Muscle layer of duodenum (tissue), 2 donors: ENCODE measurements at regions not wholly inside any gene's neighbourhood (a gene's known extent, or its start where the extent isn't known, plus 50 kb on each side); places are given as distances from the start of the nearest gene placed in this dataset.

Experiments used
- H3K27ac ChIP-seq: one replicate; pipeline ENCODE4 v1.7.0; 2013; ENCODE audit warnings: mild to moderate bottlenecking, low read length
- H3K27me3 ChIP-seq: one replicate; pipeline ENCODE4 v1.7.0; 2013; ENCODE audit warnings: low read depth, mild to moderate bottlenecking, control low read depth, low read length
- H3K36me3 ChIP-seq, 2 donors: one replicate each; pipeline ENCODE4 v1.7.0; 2013; ENCODE audit warnings: low read length in 2 of 2, control low read depth in 1 of 2, mild to moderate bottlenecking in 1 of 2; ENCODE audit not compliant: insufficient read depth in 2 of 2, control insufficient read depth in 1 of 2
- H3K4me1 ChIP-seq, 2 donors: one replicate each; pipeline ENCODE4 v1.7.0; 2013; ENCODE audit warnings: low read length in 2 of 2, mild to moderate bottlenecking in 2 of 2, control low read depth in 1 of 2, moderate library complexity in 1 of 2; ENCODE audit not compliant: insufficient read depth in 2 of 2, control insufficient read depth in 1 of 2
- H3K4me3 ChIP-seq, 2 donors: one replicate each; pipeline ENCODE4 v1.7.0; 2013; ENCODE audit warnings: low read length in 2 of 2, low read depth in 1 of 2, mild to moderate bottlenecking in 1 of 2
- H3K9me3 ChIP-seq, 2 donors: one replicate each; pipeline ENCODE4 v1.7.0; 2013; ENCODE audit warnings: low read length in 2 of 2, control low read depth in 1 of 2, mild to moderate bottlenecking in 1 of 2; ENCODE audit not compliant: control insufficient read depth in 1 of 2
- donor health status: healthy.

GRCh38 chr16:5647051-5647450, 549.5 kb upstream of the EEF2KMT start:
- Histone ChIP-seq H3K9me3 (no peaks in the 10 kb centered on the region), H3K4me1 (no peaks in the 10 kb centered on the region), H3K27ac (no peak overlapping the region), H3K27me3 (no peaks in the 10 kb centered on the region), H3K4me3 (no peak overlapping the region), H3K36me3 (no peaks in the 10 kb centered on the region)

- H3K27ac ChIP-seq: no peak overlapping the region
Measured at GRCh38 chr16:5643855-5644531, 546.4 kb upstream of the EEF2KMT start.

GRCh38 chr16:5642436-5642835, 544.8 kb upstream of the EEF2KMT start:
- H3K4me3 ChIP-seq: no peak overlapping the region
- H3K36me3 ChIP-seq: no peaks in the 10 kb centered on the region
- H3K27ac ChIP-seq: no peak overlapping the region
- no peaks in the 10 kb centered on the region for H3K4me1 ChIP-seq
- H3K27me3 ChIP-seq: no peaks in the 10 kb centered on the region
- no peaks in the 10 kb centered on the region for H3K9me3 ChIP-seq

More at GRCh38 chr16:5643855-5644531, 546.4 kb upstream of the EEF2KMT start:
- no peak overlapping the region for H3K4me3 ChIP-seq
- no peaks in the 10 kb centered on the region for H3K36me3 ChIP-seq
- no peaks in the 10 kb centered on the region for H3K9me3 ChIP-seq
- no peaks in the 10 kb centered on the region for H3K4me1 ChIP-seq
- H3K27me3 ChIP-seq: no peaks in the 10 kb centered on the region

- Histone ChIP-seq H3K27me3 (no peaks in the 10 kb centered on the region), H3K36me3 (no peaks in the 10 kb centered on the region), H3K27ac (no peak overlapping the region), H3K9me3 (no peaks in the 10 kb centered on the region), H3K4me3 (no peak overlapping the region), H3K4me1 (no peaks in the 10 kb centered on the region)
Measured at GRCh38 chr16:5642011-5642410, 544.4 kb upstream of the EEF2KMT start.

- no peaks in the 10 kb centered on the region for H3K27me3 ChIP-seq
- H3K36me3 ChIP-seq: no peaks in the 10 kb centered on the region
- H3K9me3 ChIP-seq: no peaks in the 10 kb centered on the region
- H3K4me3 ChIP-seq: no peak overlapping the region
- no peaks in the 10 kb centered on the region for H3K4me1 ChIP-seq
- no peak overlapping the region for H3K27ac ChIP-seq
Measured at GRCh38 chr16:5640883-5641282, 543.3 kb upstream of the EEF2KMT start.

GRCh38 chr16:5639531-5639930, 541.9 kb upstream of the EEF2KMT start:
- Histone ChIP-seq H3K27me3 (no peaks in the 10 kb centered on the region), H3K4me1 (no peaks in the 10 kb centered on the region), H3K9me3 (no peaks in the 10 kb centered on the region), H3K36me3 (no peaks in the 10 kb centered on the region), H3K4me3 (no peak overlapping the region), H3K27ac (no peak overlapping the region)

- Histone ChIP-seq H3K4me3 (no peak overlapping the region), H3K9me3 (no peaks in the 10 kb centered on the region), H3K27ac (no peak overlapping the region), H3K36me3 (no peaks in the 10 kb centered on the region), H3K27me3 (no peaks in the 10 kb centered on the region), H3K4me1 (no peaks in the 10 kb centered on the region)
Measured at GRCh38 chr16:5635331-5635730, 537.7 kb upstream of the EEF2KMT start.

- Histone ChIP-seq H3K27me3 (no peaks in the 10 kb centered on the region), H3K9me3 (no peaks in the 10 kb centered on the region), H3K27ac (no peak overlapping the region), H3K4me3 (no peak overlapping the region), H3K4me1 (no peaks in the 10 kb centered on the region), H3K36me3 (no peaks in the 10 kb centered on the region)
Measured at GRCh38 chr16:5634666-5635180, 537.1 kb upstream of the EEF2KMT start.

- H3K27me3 ChIP-seq: no peaks in the 10 kb centered on the region
- no peaks in the 10 kb centered on the region for H3K9me3 ChIP-seq
- H3K4me3 ChIP-seq: no peak overlapping the region
- no peaks in the 10 kb centered on the region for H3K36me3 ChIP-seq
- H3K27ac ChIP-seq: no peak overlapping the region
- H3K4me1 ChIP-seq: no peaks in the 10 kb centered on the region
Measured at GRCh38 chr16:5633845-5634440, 536.3 kb upstream of the EEF2KMT start.

GRCh38 chr16:5622234-5622884, 524.8 kb upstream of the EEF2KMT start:
- Histone ChIP-seq H3K36me3 (no peaks in the 10 kb centered on the region), H3K4me3 (no peak overlapping the region), H3K27ac (no peak overlapping the region), H3K27me3 (no peaks in the 10 kb centered on the region), H3K9me3 (no peaks in the 10 kb centered on the region), H3K4me1 (no peaks in the 10 kb centered on the region)

GRCh38 chr16:5621826-5622225, 524.2 kb upstream of the EEF2KMT start:
- no peaks in the 10 kb centered on the region for H3K27me3 ChIP-seq

More at GRCh38 chr16:5621826-5622225, 524.2 kb upstream of the EEF2KMT start:
- Histone ChIP-seq H3K4me1 (no peaks in the 10 kb centered on the region), H3K36me3 (no peaks in the 10 kb centered on the region), H3K9me3 (no peaks in the 10 kb centered on the region), H3K27ac (no peak overlapping the region), H3K4me3 (no peak overlapping the region)
